Ascending aorta (tissue), 2 donors: ENCODE measurements at regions not wholly inside any gene's neighbourhood (a gene's known extent, or its start where the extent isn't known, plus 50 kb on each side); places are given as distances from the start of the nearest gene placed in this dataset.

Experiments
- DNase-seq, 2 donors: peaks; one replicate each; pipeline ENCODE4 v3.0.0-alpha.2; 2019; ENCODE audit warnings: low spot score in 2 of 2
- H3K27ac ChIP-seq, 2 donors: fragments of 200-600 bp; sonication (generic); one replicate each; pipeline ENCODE4 v1.5.1; 2016 to 2017; ENCODE audit warnings: mild to moderate bottlenecking in 1 of 2
- H3K27me3 ChIP-seq: fragments of 200-600 bp; sonication (generic); one replicate; pipeline ENCODE4 v1.5.1; 2017
- H3K36me3 ChIP-seq, 2 donors: fragments of 200-600 bp; sonication (generic); one replicate each; pipeline ENCODE4 v1.5.1; 2016
- H3K4me1 ChIP-seq, 2 donors: fragments of 200-600 bp; sonication (generic); one replicate each; pipeline ENCODE4 v1.5.1; 2016 to 2017; ENCODE audit warnings: mild to moderate bottlenecking in 1 of 2
- H3K4me3 ChIP-seq, 2 donors: fragments of 200-600 bp; sonication (generic); one replicate each; pipeline ENCODE4 v1.5.1; 2016 to 2017; ENCODE audit warnings: mild to moderate bottlenecking in 1 of 2
- H3K9me3 ChIP-seq, 2 donors: fragments of 200-600 bp; sonication (generic); one replicate each; pipeline ENCODE4 v1.5.1; 2016
- CTCF ChIP-seq, 3 experiments: fragments of 200-600 bp in 2 of 3; fragments of 450-650 bp in 1 of 3; sonication (generic) in 2 of 3; IDR thresholded peaks; one replicate each; pipeline ENCODE4 v1.5.1; 2016 to 2019; ENCODE audit warnings: antibody characterized with exemption in 3 of 3, mild to moderate bottlenecking in 1 of 3, moderate library complexity in 1 of 3
- intact Hi-C: fragments of 100-400 bp; cut with DNase I; formaldehyde crosslinking; loops from one replicate; pipeline ENCODE4 v1.15.1; 2023

GRCh38 chr11:95486979-95487378 is 256.0 kb upstream of the SESN3 start:
- no peak overlapping the region for H3K4me3 ChIP-seq
- H3K36me3 ChIP-seq: no peaks in the 10 kb centered on the region
- H3K27me3 ChIP-seq: no peaks in the 10 kb centered on the region
- H3K27ac ChIP-seq: no peak overlapping the region
- no peaks in the 10 kb centered on the region for H3K4me1 ChIP-seq
- no peak for TF ChIP-seq CTCF (IDR thresholded peaks at IDR 0.05)
- H3K9me3 ChIP-seq: no peaks in the 10 kb centered on the region
- DNase-seq: no peak
- intact Hi-C loops: no loop called here

- Histone ChIP-seq H3K27me3 (no peaks in the 10 kb centered on the region), H3K4me1 (no peaks in the 10 kb centered on the region), H3K27ac (no peak overlapping the region), H3K9me3 (no peaks in the 10 kb centered on the region), H3K4me3 (no peak overlapping the region), H3K36me3 (no peaks in the 10 kb centered on the region)
- DNase-seq: no peak
- intact Hi-C loops: no loop called here
- no peak for TF ChIP-seq CTCF (IDR thresholded peaks at IDR 0.05)
These were observed 255.5 kb upstream of the SESN3 start for GRCh38 chr11:95486466-95486865.

- H3K27ac ChIP-seq: no peak overlapping the region
- no peak for TF ChIP-seq CTCF (IDR thresholded peaks at IDR 0.05)
- no peaks in the 10 kb centered on the region for H3K36me3 ChIP-seq
- H3K4me1 ChIP-seq: no peaks in the 10 kb centered on the region
- no peak overlapping the region for H3K4me3 ChIP-seq
- no peak for DNase-seq
- no peaks in the 10 kb centered on the region for H3K9me3 ChIP-seq
- no peaks in the 10 kb centered on the region for H3K27me3 ChIP-seq
- intact Hi-C loops: no loop called here
These were observed 254.3 kb upstream of the SESN3 start for GRCh38 chr11:95485115-95485900.

GRCh38 chr11:95483339-95483738 is 252.3 kb upstream of the SESN3 start:
- no peak for TF ChIP-seq CTCF (IDR thresholded peaks at IDR 0.05)
- H3K27ac ChIP-seq: no peak overlapping the region
- H3K9me3 ChIP-seq: no peaks in the 10 kb centered on the region
- no peak for DNase-seq
- H3K27me3 ChIP-seq: no peaks in the 10 kb centered on the region
- H3K4me1 ChIP-seq: no peaks in the 10 kb centered on the region
- no peaks in the 10 kb centered on the region for H3K36me3 ChIP-seq
- intact Hi-C loops: no loop called here
- H3K4me3 ChIP-seq: no peak overlapping the region

- Histone ChIP-seq H3K27me3 (no peaks in the 10 kb centered on the region), H3K36me3 (no peaks in the 10 kb centered on the region), H3K27ac (no peak overlapping the region), H3K4me1 (no peaks in the 10 kb centered on the region), H3K4me3 (no peak overlapping the region), H3K9me3 (no peaks in the 10 kb centered on the region)
- no peak for TF ChIP-seq CTCF (IDR thresholded peaks at IDR 0.05)
- intact Hi-C loops: no loop called here
- no peak for DNase-seq
These were observed 247.0 kb upstream of the SESN3 start for GRCh38 chr11:95478003-95478402.

- H3K36me3 ChIP-seq: no peaks in the 10 kb centered on the region
These were observed 238.3 kb upstream of the SESN3 start for GRCh38 chr11:95469258-95469657.

More at GRCh38 chr11:95469258-95469657, 238.3 kb upstream of the SESN3 start:
- Histone ChIP-seq H3K4me1 (no peaks in the 10 kb centered on the region), H3K27ac (no peak overlapping the region), H3K27me3 (no peaks in the 10 kb centered on the region), H3K9me3 (no peaks in the 10 kb centered on the region), H3K4me3 (no peak overlapping the region)
- intact Hi-C loops: no loop called here
- DNase-seq: no peak
- no peak for TF ChIP-seq CTCF (IDR thresholded peaks at IDR 0.05)
